Suprapubic skin (tissue), 4 donors: ENCODE measurements at regions not wholly inside any gene's neighbourhood (a gene's known extent, or its start where the extent isn't known, plus 50 kb on each side); places are given as distances from the start of the nearest gene placed in this dataset.

ENCODE experiments used
- CTCF ChIP-seq, 2 donors: fragments of 200-600 bp in 1 of 2; fragments of 450-650 bp in 1 of 2; sonication (generic) in 1 of 2; IDR thresholded peaks; one replicate each; pipeline ENCODE4 v1.5.1; 2016 to 2019; ENCODE audit warnings: antibody characterized with exemption in 2 of 2, mild to moderate bottlenecking in 1 of 2, moderate library complexity in 1 of 2
- EP300 ChIP-seq: sonication (generic); formaldehyde crosslinking; IDR thresholded peaks from one replicate; pipeline ENCODE4 v1.6.1; 2017; ENCODE audit warnings: antibody characterized with exemption
- POLR2A ChIP-seq, 2 donors: fragments of 450-650 bp; IDR thresholded peaks; one replicate each; pipeline ENCODE4 v1.6.1; 2017; ENCODE audit warnings: antibody characterized with exemption in 2 of 2, mild to moderate bottlenecking in 2 of 2, moderate library complexity in 2 of 2
- POLR2AphosphoS5 ChIP-seq, 3 donors: sonication (generic); formaldehyde crosslinking; IDR thresholded peaks; one replicate each; pipeline ENCODE4 v1.6.1; 2017; ENCODE audit warnings: antibody characterized with exemption in 3 of 3

GRCh38 chr10:57165671-57166070 is 804.6 kb upstream of the ZWINT start:
- no peak for TF ChIP-seq CTCF (IDR thresholded peaks at IDR 0.05)
- no peak for TF ChIP-seq POLR2AphosphoS5 (IDR thresholded peaks at IDR 0.05)
- no peak for TF ChIP-seq POLR2A (IDR thresholded peaks at IDR 0.05)
- no peak for TF ChIP-seq EP300
